Lower leg skin (tissue), 4 donors: ENCODE measurements at regions not wholly inside any gene's neighbourhood (a gene's known extent, or its start where the extent isn't known, plus 50 kb on each side); places are given as distances from the start of the nearest gene placed in this dataset.

Experiments used
- DNase-seq, 2 donors: peaks; one replicate each; pipeline ENCODE4 v3.0.0-alpha.2; 2019; ENCODE audit warnings: low spot score in 2 of 2
- H3K4me3 ChIP-seq: fragments of 200-600 bp; sonication (generic); 2 replicates; pipeline ENCODE4 v1.5.1; 2017; ENCODE audit warnings: mild to moderate bottlenecking, low read depth; ENCODE audit not compliant: poor library complexity, severe bottlenecking
- POLR2A ChIP-seq, 2 donors: fragments of 450-650 bp; IDR thresholded peaks; one replicate each; pipeline ENCODE4 v1.6.1; 2016 to 2017; ENCODE audit warnings: antibody characterized with exemption in 2 of 2, mild to moderate bottlenecking in 1 of 2, moderate library complexity in 1 of 2
- WGBS, 2 donors: methylation state at CpG; one replicate each; pipeline ENCODE4 v1.1.5; 2018; 5-methylcytosine and 5-hydroxymethylcytosine counted together
- intact Hi-C: fragments of 100-400 bp; cut with DNase I; formaldehyde crosslinking; loops from one replicate; pipeline ENCODE4 v1.15.0; 2023; ENCODE audit warnings: low total_unique reads
- TF ChIP-seq, protein P1 (sequence below), 3 donors: fragments of 450-650 bp; IDR thresholded peaks; one replicate each; pipeline ENCODE4 v1.5.1; 2016; ENCODE audit warnings: antibody characterized with exemption in 3 of 3, mild to moderate bottlenecking in 3 of 3, moderate library complexity in 2 of 3

DNA sequence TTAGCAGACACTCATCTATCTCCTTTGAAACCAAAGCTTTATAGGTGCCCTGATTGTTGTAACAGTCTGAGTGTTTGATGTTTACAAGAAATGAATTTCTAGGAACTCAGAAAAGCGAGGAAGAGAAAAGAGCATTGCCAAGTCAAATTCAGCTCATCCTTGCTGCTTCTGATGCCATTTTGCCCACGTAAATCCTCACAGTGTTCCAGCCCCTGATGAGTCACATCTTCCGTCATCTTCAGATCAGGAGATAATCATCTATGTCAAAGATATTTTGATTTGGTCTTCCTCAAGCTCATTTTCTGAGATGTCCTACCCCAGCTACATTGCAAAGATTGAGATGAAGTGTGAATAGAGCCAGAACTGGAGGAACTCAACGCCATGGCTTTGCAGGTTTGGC lies 426.2 kb downstream of the BMP2 start:
- intact Hi-C loops, result loop anchor here (5.0 kb wide), 1 partner anchor 1016 kb away; no protein-coding TSS in a partner anchor
- no peak for DNase-seq
- no peak overlapping the region for H3K4me3 ChIP-seq
- TF ChIP-seq, protein P1, sequence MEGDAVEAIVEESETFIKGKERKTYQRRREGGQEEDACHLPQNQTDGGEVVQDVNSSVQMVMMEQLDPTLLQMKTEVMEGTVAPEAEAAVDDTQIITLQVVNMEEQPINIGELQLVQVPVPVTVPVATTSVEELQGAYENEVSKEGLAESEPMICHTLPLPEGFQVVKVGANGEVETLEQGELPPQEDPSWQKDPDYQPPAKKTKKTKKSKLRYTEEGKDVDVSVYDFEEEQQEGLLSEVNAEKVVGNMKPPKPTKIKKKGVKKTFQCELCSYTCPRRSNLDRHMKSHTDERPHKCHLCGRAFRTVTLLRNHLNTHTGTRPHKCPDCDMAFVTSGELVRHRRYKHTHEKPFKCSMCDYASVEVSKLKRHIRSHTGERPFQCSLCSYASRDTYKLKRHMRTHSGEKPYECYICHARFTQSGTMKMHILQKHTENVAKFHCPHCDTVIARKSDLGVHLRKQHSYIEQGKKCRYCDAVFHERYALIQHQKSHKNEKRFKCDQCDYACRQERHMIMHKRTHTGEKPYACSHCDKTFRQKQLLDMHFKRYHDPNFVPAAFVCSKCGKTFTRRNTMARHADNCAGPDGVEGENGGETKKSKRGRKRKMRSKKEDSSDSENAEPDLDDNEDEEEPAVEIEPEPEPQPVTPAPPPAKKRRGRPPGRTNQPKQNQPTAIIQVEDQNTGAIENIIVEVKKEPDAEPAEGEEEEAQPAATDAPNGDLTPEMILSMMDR (IDR thresholded peaks at IDR 0.05), result no peak
- no peak for TF ChIP-seq POLR2A (IDR thresholded peaks at IDR 0.05)
- 73 to 84% methylated on average over 4 of the region's 4 CpGs for WGBS, 2 donors

DNA sequence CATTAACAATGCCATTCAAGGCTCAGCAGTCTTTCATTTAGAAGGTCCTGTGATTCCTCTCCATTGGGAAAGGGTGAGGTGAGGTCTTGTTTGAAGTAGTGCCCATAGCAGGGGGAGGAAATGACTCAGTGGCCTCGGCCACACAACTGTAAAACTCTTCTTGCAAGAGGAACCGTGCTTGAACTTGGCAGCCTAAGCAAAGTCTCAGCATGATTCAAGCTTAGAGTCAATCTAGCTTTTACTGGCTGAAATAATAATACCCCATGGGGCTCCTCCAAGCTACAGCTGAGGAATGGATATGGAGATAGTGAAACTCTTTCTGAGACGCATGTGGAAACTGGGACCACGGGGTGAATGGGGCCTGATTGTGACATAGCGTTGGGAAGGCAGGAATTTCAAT lies 428.2 kb downstream of the BMP2 start:
- TF ChIP-seq, protein P1 (IDR thresholded peaks at IDR 0.05), result no peak
- no peak for TF ChIP-seq POLR2A (IDR thresholded peaks at IDR 0.05)
- no peak overlapping the region for H3K4me3 ChIP-seq
- intact Hi-C loops, result no loop called here
- whole genome bisulfite sequencing, 2 donors, result 73 to 77% methylated on average over 5 of the region's 5 CpGs
- no peak for DNase-seq

DNA sequence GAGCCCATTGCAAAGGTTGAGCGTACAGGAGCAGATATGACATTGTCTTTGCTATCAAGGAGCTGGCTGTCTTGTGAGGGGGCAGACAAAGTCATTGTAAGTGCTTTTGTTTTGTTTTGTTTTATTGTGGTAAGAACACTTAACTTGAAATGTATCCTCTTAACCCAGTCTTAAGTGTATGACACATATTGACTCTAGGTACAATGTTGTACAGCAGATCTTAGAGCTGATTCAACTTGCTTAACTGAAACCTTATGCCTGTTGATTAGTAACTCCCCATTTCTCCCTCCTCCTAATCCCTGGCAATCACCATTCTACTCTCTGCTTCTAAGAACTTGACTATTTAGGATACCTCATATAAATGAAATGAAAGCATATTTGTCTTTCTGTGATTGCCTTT lies 429.0 kb downstream of the BMP2 start:
- no peak for TF ChIP-seq POLR2A (IDR thresholded peaks at IDR 0.05)
- TF ChIP-seq, protein P1 (IDR thresholded peaks at IDR 0.05), result no peak
- intact Hi-C loops, result no loop called here
- no peak overlapping the region for H3K4me3 ChIP-seq
- no peak for DNase-seq
- 96 to 97% methylated on average over 1 of the region's 1 CpG for WGBS, 2 donors

DNA sequence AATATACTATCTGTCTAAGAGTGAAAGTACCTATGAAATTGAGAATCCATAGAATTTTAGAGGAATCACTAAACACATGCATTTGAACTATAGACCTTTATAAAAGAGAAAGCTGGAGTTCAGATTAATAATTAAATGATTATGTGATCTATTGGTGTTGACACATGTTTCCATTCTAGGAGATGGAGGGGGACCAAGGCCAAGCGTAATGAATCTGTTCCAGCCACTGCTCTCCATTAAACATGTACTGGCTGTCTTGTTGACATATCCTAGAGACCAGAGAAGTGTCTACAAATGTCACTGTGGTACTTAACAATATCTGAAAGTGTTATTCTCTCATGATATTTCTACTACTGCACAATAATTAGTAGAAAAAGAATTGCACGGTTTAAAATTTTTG lies 432.4 kb downstream of the BMP2 start:
- no peak for DNase-seq
- intact Hi-C loops, result no loop called here
- H3K4me3 ChIP-seq, result no peak overlapping the region
- 69 to 73% methylated on average over 2 of the region's 2 CpGs for WGBS, 2 donors
- TF ChIP-seq, protein P1 (IDR thresholded peaks at IDR 0.05), result no peak
- no peak for TF ChIP-seq POLR2A (IDR thresholded peaks at IDR 0.05)

DNA sequence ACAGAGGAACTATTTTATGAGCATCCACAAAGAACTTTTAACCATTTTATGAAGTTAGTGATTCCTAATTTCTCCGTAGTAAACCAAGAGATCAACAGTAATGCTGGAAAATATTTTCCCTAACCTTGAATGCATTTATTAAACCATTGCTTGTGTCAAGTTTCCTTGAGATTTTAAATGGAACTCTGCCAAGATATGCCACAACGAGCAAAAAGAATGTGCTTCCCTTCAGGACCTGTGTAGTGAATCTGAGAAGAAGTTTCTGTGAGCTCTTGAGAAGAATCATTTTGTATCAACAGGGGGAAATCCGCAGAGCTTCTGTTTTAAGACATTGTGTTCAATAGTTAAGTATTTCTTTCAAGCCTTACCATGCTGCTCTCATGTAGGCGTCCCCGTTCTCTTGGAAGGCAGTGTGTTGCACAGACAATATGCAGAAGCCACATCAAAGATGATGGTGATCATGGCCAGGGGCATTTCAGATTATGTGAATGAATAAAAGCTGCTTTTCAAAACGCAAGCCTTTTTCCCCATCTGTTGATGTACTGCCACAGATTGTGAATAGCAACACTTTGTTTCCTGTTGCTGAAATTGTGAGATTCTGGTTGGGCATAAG lies 439.8 kb downstream of the BMP2 start:
- no peak for TF ChIP-seq POLR2A (IDR thresholded peaks at IDR 0.05)
- TF ChIP-seq, protein P1 (IDR thresholded peaks at IDR 0.05), result no peak
- intact Hi-C loops, result no loop called here
- no peak for DNase-seq
- 27 to 28% methylated on average over 6 of the region's 6 CpGs for WGBS, 2 donors
- no peak overlapping the region for H3K4me3 ChIP-seq

DNA sequence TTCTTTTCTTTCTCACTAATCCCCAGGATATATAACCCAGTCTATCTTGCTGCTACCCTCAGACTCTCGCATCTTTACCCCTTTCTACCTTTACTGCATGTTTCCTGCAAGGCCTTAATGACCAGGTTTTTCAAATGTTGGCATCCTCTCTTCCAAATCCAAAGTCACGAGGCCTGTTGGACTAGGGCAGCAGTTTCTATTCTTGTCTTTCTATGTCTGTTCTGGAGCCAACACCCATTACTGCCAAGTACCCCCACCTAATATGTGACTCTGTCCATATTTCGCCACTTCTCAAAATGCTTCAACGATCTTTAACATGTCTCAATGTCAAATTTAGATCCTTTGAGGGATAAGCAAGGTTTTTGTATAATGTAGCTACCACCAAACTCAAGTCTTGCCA lies 443.4 kb downstream of the BMP2 start:
- 74 to 77% methylated on average over 4 of the region's 4 CpGs for WGBS, 2 donors
- intact Hi-C loops, result no loop called here
- TF ChIP-seq POLR2A (IDR thresholded peaks at IDR 0.05), result no peak
- TF ChIP-seq, protein P1 (IDR thresholded peaks at IDR 0.05), result no peak

More for the DNA sequence above, 443.4 kb downstream of the BMP2 start:
- H3K4me3 ChIP-seq, result no peak overlapping the region
- no peak for DNase-seq
